Neural cell (in vitro differentiated cells): ENCODE measurements at regions not wholly inside any gene's neighbourhood (a gene's known extent, or its start where the extent isn't known, plus 50 kb on each side); places are given as distances from the start of the nearest gene placed in this dataset.

ENCODE experiments used
- CTCF ChIP-seq: fragments of 450-650 bp; IDR thresholded peaks from 2 replicates; pipeline ENCODE4 v1.5.1; 2014; ENCODE audit warnings: antibody characterized with exemption, mild to moderate bottlenecking, moderate library complexity; ENCODE audit not compliant: poor library complexity, severe bottlenecking
- EP300 ChIP-seq: fragments of 450-650 bp; conservative IDR thresholded peaks from 2 replicates; pipeline ENCODE4 v1.6.1; 2014; ENCODE audit warnings: antibody characterized with exemption, mild to moderate bottlenecking, moderate library complexity; ENCODE audit not compliant: poor library complexity, severe bottlenecking
- EZH2 ChIP-seq: fragments of 200-600, 300-800 bp; shearing (Covaris generic), sonication (generic); IDR thresholded peaks from 2 replicates; pipeline ENCODE4 v1.6.1; 2014; ENCODE audit warnings: antibody characterized with exemption, low read length, borderline replicate concordance, mild to moderate bottlenecking; ENCODE audit not compliant: insufficient read depth, poor library complexity, severe bottlenecking
- MXI1 ChIP-seq: fragments of 450-650 bp; conservative IDR thresholded peaks from 2 replicates; pipeline ENCODE4 v1.6.1; 2014; ENCODE audit warnings: antibody characterized with exemption, mild to moderate bottlenecking; ENCODE audit not compliant: poor library complexity, severe bottlenecking
- POLR2AphosphoS5 ChIP-seq: IDR thresholded peaks from 2 replicates; pipeline ENCODE4 v1.6.1; 2012
- RAD21 ChIP-seq: fragments of 450-650 bp; conservative IDR thresholded peaks from 2 replicates; pipeline ENCODE4 v1.6.1; 2014; ENCODE audit warnings: antibody characterized with exemption, mild to moderate bottlenecking, moderate library complexity
- REST ChIP-seq: IDR thresholded peaks from 2 replicates; pipeline ENCODE4 v1.6.1; 2012; ENCODE audit warnings: borderline replicate concordance
- SMC3 ChIP-seq: fragments of 450-650 bp; conservative IDR thresholded peaks from 2 replicates; pipeline ENCODE4 v1.6.1; 2014; ENCODE audit warnings: antibody characterized with exemption, mild to moderate bottlenecking, moderate library complexity; ENCODE audit not compliant: poor library complexity
- TAF1 ChIP-seq: IDR thresholded peaks from 2 replicates; pipeline ENCODE4 v1.6.1; 2012; ENCODE audit warnings: low read depth

- TF ChIP-seq CTCF, result peak; percentile 54
- no peak for TF ChIP-seq EZH2
- no peak for TF ChIP-seq RAD21
- no peak for TF ChIP-seq SMC3
- TF ChIP-seq EP300, result no peak
- no peak for TF ChIP-seq REST
- TF ChIP-seq TAF1, result no peak
- TF ChIP-seq MXI1, result no peak
- no peak for TF ChIP-seq POLR2AphosphoS5
Observed at GRCh38 chr18:43422518-43422917, 145.2 kb upstream of the SYT4 start.
